HEK293 (cell line): ENCODE measurements at regions not wholly inside any gene's neighbourhood (a gene's known extent, or its start where the extent isn't known, plus 50 kb on each side); places are given as distances from the start of the nearest gene placed in this dataset.

Experiments used
- CTCF ChIA-PET: fragments of 350-600 bp; formaldehyde crosslinking; extraction: SDS; loops from one replicate; lab custom pipeline; 2021; ENCODE audit warnings: antibody characterized with exemption; lab: Yijun Ruan, JAX
- POLR2A ChIA-PET: fragments of 300-600 bp; formaldehyde crosslinking; extraction: SDS; loops from one replicate; lab custom pipeline; 2020; ENCODE audit warnings: antibody characterized with exemption, inconsistent platforms; lab: Yijun Ruan, JAX
- H3K27ac ChIP-seq: fragments of 200-500 bp; sonication (Bioruptor generic); 2 replicates; pipeline ENCODE4 v1.5.1; 2014; ENCODE audit warnings: low read depth, low read length, control low read depth, inconsistent platforms; ENCODE audit errors: extremely low read depth
- H3K36me3 ChIP-seq, 2 experiments: fragments of 200-500 bp in 1 of 2; sonication (Bioruptor generic) in 1 of 2; 1 replicate in 1 of 2; 2 replicates in 1 of 2; pipeline ENCODE4 v1.5.1; 2014 to 2017; ENCODE audit warnings: inconsistent platforms in 2 of 2, low read length in 2 of 2; ENCODE audit not compliant: control insufficient read depth in 2 of 2, insufficient read depth in 1 of 2
- H3K4me1 ChIP-seq: fragments of 200-500 bp; sonication (Bioruptor generic); 2 replicates; pipeline ENCODE4 v1.5.1; 2014; ENCODE audit warnings: mild to moderate bottlenecking, low read length, inconsistent platforms; ENCODE audit not compliant: control insufficient read depth, insufficient read depth
- H3K4me3 ChIP-seq: 2 replicates; pipeline ENCODE4 v1.5.1; 2011; ENCODE audit warnings: low read depth, mild to moderate bottlenecking, control low read depth, low read length, moderate library complexity
- H3K9me3 ChIP-seq: fragments of 200-500 bp; sonication (Bioruptor generic); 2 replicates; pipeline ENCODE4 v1.5.1; 2014; ENCODE audit warnings: low read depth, low read length, inconsistent platforms; ENCODE audit not compliant: control insufficient read depth, insufficient read depth
- EGR2 ChIP-seq: fragments of 450-650 bp; formaldehyde crosslinking; IDR thresholded peaks from 2 replicates; pipeline ENCODE4 v1.5.1; 2016; ENCODE audit warnings: low read depth, missing biosample characterization, missing genetic modification characterization
- GFI1B ChIP-seq: fragments of 450-650 bp; formaldehyde crosslinking; IDR thresholded peaks from 2 replicates; pipeline ENCODE4 v1.5.1; 2016; ENCODE audit warnings: missing biosample characterization, missing genetic modification characterization
- KLF7 ChIP-seq: fragments of 450-650 bp; formaldehyde crosslinking; IDR thresholded peaks from 2 replicates; pipeline ENCODE4 v1.5.1; 2016; ENCODE audit warnings: missing biosample characterization, missing genetic modification characterization, borderline replicate concordance
- KLF8 ChIP-seq: fragments of 450-650 bp; formaldehyde crosslinking; IDR thresholded peaks from 2 replicates; pipeline ENCODE4 v1.5.1; 2016; ENCODE audit warnings: missing biosample characterization, missing genetic modification characterization
- OSR2 ChIP-seq: fragments of 450-650 bp; formaldehyde crosslinking; IDR thresholded peaks from 2 replicates; pipeline ENCODE4 v1.5.1; 2016; ENCODE audit warnings: missing biosample characterization, missing genetic modification characterization
- PRDM6 ChIP-seq: fragments of 450-650 bp; formaldehyde crosslinking; IDR thresholded peaks from 2 replicates; pipeline ENCODE4 v1.5.1; 2017; ENCODE audit warnings: missing biosample characterization, missing genetic modification characterization
- REPIN1 ChIP-seq: fragments of 450-650 bp; formaldehyde crosslinking; IDR thresholded peaks from 2 replicates; pipeline ENCODE4 v1.5.1; 2017; ENCODE audit warnings: missing biosample characterization, missing genetic modification characterization, low read depth
- SETDB1 ChIP-seq: IDR thresholded peaks from one replicate; pipeline ENCODE4 v1.6.1; 2017; ENCODE audit warnings: mild to moderate bottlenecking, low read length, moderate library complexity, mixed read lengths; ENCODE audit not compliant: insufficient read length
- ZBTB21 ChIP-seq: fragments of 450-650 bp; formaldehyde crosslinking; IDR thresholded peaks from 2 replicates; pipeline ENCODE4 v1.5.1; 2017; ENCODE audit warnings: missing biosample characterization, missing genetic modification characterization
- ZBTB48 ChIP-seq: fragments of 450-650 bp; formaldehyde crosslinking; IDR thresholded peaks from 2 replicates; pipeline ENCODE4 v1.5.1; 2016; ENCODE audit warnings: missing biosample characterization, missing genetic modification characterization
- ZFP69B ChIP-seq: fragments of 450-650 bp; formaldehyde crosslinking; IDR thresholded peaks from 2 replicates; pipeline ENCODE4 v1.5.1; 2016; ENCODE audit warnings: missing biosample characterization, missing genetic modification characterization
- ZNF112 ChIP-seq: fragments of 450-650 bp; formaldehyde crosslinking; IDR thresholded peaks from 2 replicates; pipeline ENCODE4 v1.5.0; 2017; ENCODE audit warnings: missing biosample characterization, missing genetic modification characterization
- ZNF239 ChIP-seq: fragments of 450-650 bp; formaldehyde crosslinking; IDR thresholded peaks from 2 replicates; pipeline ENCODE4 v1.5.1; 2016; ENCODE audit warnings: missing biosample characterization, missing genetic modification characterization
- ZNF302 ChIP-seq: fragments of 450-650 bp; formaldehyde crosslinking; IDR thresholded peaks from 2 replicates; pipeline ENCODE4 v1.5.1; 2016; ENCODE audit warnings: missing biosample characterization, missing genetic modification characterization, low read depth
- ZNF311 ChIP-seq: fragments of 450-650 bp; formaldehyde crosslinking; IDR thresholded peaks from 2 replicates; pipeline ENCODE4 v1.5.1; 2017; ENCODE audit warnings: missing biosample characterization, missing genetic modification characterization, borderline replicate concordance
- ZNF366 ChIP-seq: fragments of 450-650 bp; formaldehyde crosslinking; conservative IDR thresholded peaks from 2 replicates; pipeline ENCODE4 v1.5.1; 2016; ENCODE audit warnings: missing biosample characterization, missing genetic modification characterization
- ZNF426 ChIP-seq: fragments of 450-650 bp; formaldehyde crosslinking; IDR thresholded peaks from 2 replicates; pipeline ENCODE4 v1.5.1; 2017; ENCODE audit warnings: missing biosample characterization, missing genetic modification characterization, mild to moderate bottlenecking, inconsistent platforms, moderate library complexity
- ZNF433 ChIP-seq: fragments of 450-650 bp; formaldehyde crosslinking; IDR thresholded peaks from 2 replicates; pipeline ENCODE4 v1.5.1; 2016; ENCODE audit warnings: missing biosample characterization, missing genetic modification characterization, low read depth
- ZNF529 ChIP-seq: fragments of 450-650 bp; formaldehyde crosslinking; IDR thresholded peaks from 2 replicates; pipeline ENCODE4 v1.5.1; 2017; ENCODE audit warnings: missing genetic modification characterization, missing biosample characterization; ENCODE audit not compliant: insufficient replicate concordance
- ZNF555 ChIP-seq: fragments of 450-650 bp; formaldehyde crosslinking; conservative IDR thresholded peaks from 2 replicates; pipeline ENCODE4 v1.5.1; 2017; ENCODE audit warnings: missing biosample characterization, mild to moderate bottlenecking, missing genetic modification characterization, inconsistent platforms
- ZNF560 ChIP-seq: fragments of 450-650 bp; formaldehyde crosslinking; IDR thresholded peaks from 2 replicates; pipeline ENCODE4 v1.5.1; 2017; ENCODE audit warnings: missing biosample characterization, missing genetic modification characterization, borderline replicate concordance
- ZNF610 ChIP-seq: fragments of 450-650 bp; formaldehyde crosslinking; IDR thresholded peaks from 2 replicates; pipeline ENCODE4 v1.5.1; 2016; ENCODE audit warnings: missing biosample characterization, missing genetic modification characterization, borderline replicate concordance
- ZNF645 ChIP-seq: fragments of 450-650 bp; formaldehyde crosslinking; IDR thresholded peaks from 2 replicates; pipeline ENCODE4; 2016; ENCODE audit warnings: missing biosample characterization, missing genetic modification characterization
- ZNF670 ChIP-seq: fragments of 450-650 bp; formaldehyde crosslinking; IDR thresholded peaks from 2 replicates; pipeline ENCODE4 v1.5.1; 2016; ENCODE audit warnings: missing biosample characterization, missing genetic modification characterization, low read depth
- ZNF707 ChIP-seq: fragments of 450-650 bp; formaldehyde crosslinking; IDR thresholded peaks from 2 replicates; pipeline ENCODE4 v1.5.1; 2016; ENCODE audit warnings: missing biosample characterization, missing genetic modification characterization
- ZNF776 ChIP-seq: fragments of 450-650 bp; formaldehyde crosslinking; IDR thresholded peaks from 2 replicates; pipeline ENCODE4 v1.5.0; 2017; ENCODE audit warnings: missing biosample characterization, missing genetic modification characterization, borderline replicate concordance
- TF ChIP-seq, protein P1 (sequence below): fragments of 450-650 bp; formaldehyde crosslinking; optimal IDR thresholded peaks from 2 replicates; pipeline ENCODE3; 2016; ENCODE audit warnings: missing biosample characterization, mild to moderate bottlenecking, missing genetic modification characterization
- TF ChIP-seq, protein P2 (sequence below): fragments of 450-650 bp; formaldehyde crosslinking; IDR thresholded peaks from 2 replicates; pipeline ENCODE4 v1.5.1; 2016; ENCODE audit warnings: missing biosample characterization, missing genetic modification characterization
- TF ChIP-seq, protein P3 (sequence below): fragments of 450-650 bp; IDR thresholded peaks from 2 replicates; pipeline ENCODE4 v1.5.1; 2018; ENCODE audit warnings: missing biosample characterization, mild to moderate bottlenecking, missing genetic modification characterization

DNA sequence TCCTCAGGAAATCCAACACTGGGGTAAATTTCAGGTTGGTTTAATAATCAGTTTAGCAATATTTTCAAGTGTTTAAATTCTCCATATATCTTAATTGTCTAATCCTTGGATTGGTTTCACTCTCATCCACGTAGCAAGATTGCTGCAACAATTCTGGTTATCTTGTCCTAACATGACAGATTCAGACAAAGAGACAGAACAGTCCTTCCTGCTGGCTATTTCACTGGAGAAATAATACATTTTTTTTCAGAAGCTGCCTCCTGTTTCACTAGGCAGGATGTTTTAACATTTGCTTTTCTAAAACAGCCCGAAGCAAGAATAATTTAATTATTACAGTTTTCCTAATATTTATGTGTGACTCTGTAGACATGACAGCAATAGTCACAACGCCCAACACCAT lies 2011.2 kb downstream of the NCAM2 start:
- TF ChIP-seq PRDM6 (tag by site-specific recombination) (no peak), ZNF776 (tag by site-specific recombination) (no peak), ZNF560 (no peak), REPIN1 (tag by site-specific recombination) (no peak), ZNF555 (tag by site-specific recombination) (no peak), GFI1B (tag by site-specific recombination) (no peak), ZNF112 (tag by site-specific recombination) (no peak), ZNF366 (tag by site-specific recombination) (no peak), ZNF645 (tag by site-specific recombination) (no peak), ZNF426 (tag by site-specific recombination) (no peak), SETDB1 (no peak), ZNF670 (tag by site-specific recombination) (no peak), ZNF529 (no peak), OSR2 (tag by site-specific recombination) (no peak), ZNF239 (tag by site-specific recombination) (no peak)
- TF ChIP-seq, protein P1, sequence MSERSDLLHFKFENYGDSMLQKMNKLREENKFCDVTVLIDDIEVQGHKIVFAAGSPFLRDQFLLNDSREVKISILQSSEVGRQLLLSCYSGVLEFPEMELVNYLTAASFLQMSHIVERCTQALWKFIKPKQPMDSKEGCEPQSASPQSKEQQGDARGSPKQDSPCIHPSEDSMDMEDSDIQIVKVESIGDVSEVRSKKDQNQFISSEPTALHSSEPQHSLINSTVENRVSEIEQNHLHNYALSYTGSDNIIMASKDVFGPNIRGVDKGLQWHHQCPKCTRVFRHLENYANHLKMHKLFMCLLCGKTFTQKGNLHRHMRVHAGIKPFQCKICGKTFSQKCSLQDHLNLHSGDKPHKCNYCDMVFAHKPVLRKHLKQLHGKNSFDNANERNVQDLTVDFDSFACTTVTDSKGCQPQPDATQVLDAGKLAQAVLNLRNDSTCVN (tag by site-specific recombination) = no peak
- TF ChIP-seq, protein P2, sequence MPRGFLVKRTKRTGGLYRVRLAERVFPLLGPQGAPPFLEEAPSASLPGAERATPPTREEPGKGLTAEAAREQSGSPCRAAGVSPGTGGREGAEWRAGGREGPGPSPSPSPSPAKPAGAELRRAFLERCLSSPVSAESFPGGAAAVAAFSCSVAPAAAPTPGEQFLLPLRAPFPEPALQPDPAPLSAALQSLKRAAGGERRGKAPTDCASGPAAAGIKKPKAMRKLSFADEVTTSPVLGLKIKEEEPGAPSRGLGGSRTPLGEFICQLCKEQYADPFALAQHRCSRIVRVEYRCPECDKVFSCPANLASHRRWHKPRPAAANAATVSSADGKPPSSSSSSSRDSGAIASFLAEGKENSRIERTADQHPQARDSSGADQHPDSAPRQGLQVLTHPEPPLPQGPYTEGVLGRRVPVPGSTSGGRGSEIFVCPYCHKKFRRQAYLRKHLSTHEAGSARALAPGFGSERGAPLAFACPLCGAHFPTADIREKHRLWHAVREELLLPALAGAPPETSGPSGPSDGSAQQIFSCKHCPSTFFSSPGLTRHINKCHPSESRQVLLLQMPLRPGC (tag by site-specific recombination) = no peak
- CTCF ChIA-PET = no interaction called here

DNA sequence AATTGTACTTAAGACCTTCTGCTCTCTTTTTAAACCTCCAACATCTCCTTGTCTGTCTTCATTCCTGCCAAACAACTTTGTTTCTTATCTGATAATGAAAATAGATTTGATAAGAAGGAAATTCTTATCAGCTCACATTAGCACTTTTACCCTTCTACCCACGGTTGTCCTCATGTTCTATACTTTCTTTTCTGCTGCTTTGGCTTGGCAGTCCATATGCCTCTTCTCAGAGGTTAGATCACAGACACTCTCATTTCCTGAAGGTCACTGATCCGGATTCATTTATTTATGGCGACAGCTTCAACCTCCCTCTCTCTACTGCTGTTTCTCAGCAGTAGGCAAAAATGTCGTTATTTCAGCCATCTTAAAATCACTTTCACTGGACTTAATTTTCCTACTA lies 2015.8 kb downstream of the NCAM2 start:
- Histone ChIP-seq H3K4me1 (no peaks in the 10 kb centered on the region), H3K4me3 (no peak overlapping the region), H3K36me3 (no peaks in the 10 kb centered on the region), H3K27ac (no peak overlapping the region), H3K9me3 (no peaks in the 10 kb centered on the region; the same call in 1 of the 2 replicates)
- ChIA-PET POLR2A (no interaction called here), CTCF (interaction anchor here (1.1 kb wide), 1 partner anchor 223 kb away, joined by 3 read pairs; no protein-coding TSS in a partner anchor)
- TF ChIP-seq ZNF610 (no peak), ZNF433 (no peak), ZBTB48 (tag by site-specific recombination) (no peak), ZNF707 (tag by site-specific recombination) (no peak), ZNF311 (tag by site-specific recombination) (no peak), ZFP69B (tag by site-specific recombination) (no peak), ZNF112 (tag by site-specific recombination) (no peak), KLF8 (tag by site-specific recombination) (no peak), EGR2 (tag by site-specific recombination) (no peak), REPIN1 (tag by site-specific recombination) (no peak), OSR2 (tag by site-specific recombination) (no peak), KLF7 (tag by site-specific recombination) (no peak), ZBTB21 (tag by site-specific recombination) (no peak), ZNF302 (no peak)
- TF ChIP-seq, protein P3, sequence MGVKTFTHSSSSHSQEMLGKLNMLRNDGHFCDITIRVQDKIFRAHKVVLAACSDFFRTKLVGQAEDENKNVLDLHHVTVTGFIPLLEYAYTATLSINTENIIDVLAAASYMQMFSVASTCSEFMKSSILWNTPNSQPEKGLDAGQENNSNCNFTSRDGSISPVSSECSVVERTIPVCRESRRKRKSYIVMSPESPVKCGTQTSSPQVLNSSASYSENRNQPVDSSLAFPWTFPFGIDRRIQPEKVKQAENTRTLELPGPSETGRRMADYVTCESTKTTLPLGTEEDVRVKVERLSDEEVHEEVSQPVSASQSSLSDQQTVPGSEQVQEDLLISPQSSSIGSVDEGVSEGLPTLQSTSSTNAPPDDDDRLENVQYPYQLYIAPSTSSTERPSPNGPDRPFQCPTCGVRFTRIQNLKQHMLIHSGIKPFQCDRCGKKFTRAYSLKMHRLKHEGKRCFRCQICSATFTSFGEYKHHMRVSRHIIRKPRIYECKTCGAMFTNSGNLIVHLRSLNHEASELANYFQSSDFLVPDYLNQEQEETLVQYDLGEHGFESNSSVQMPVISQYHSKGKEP (tag by site-specific recombination) = no peak

More for the DNA sequence above, 2011.2 kb downstream of the NCAM2 start:
- Histone ChIP-seq H3K27ac (no peak overlapping the region), H3K4me3 (no peak overlapping the region), H3K9me3 (no peaks in the 10 kb centered on the region), H3K36me3 (no peaks in the 10 kb centered on the region), H3K4me1 (no peaks in the 10 kb centered on the region)
- POLR2A ChIA-PET = no interaction called here
